HCT116 (cell line): ENCODE measurements at regions not wholly inside any gene's neighbourhood (a gene's known extent, or its start where the extent isn't known, plus 50 kb on each side); places are given as distances from the start of the nearest gene placed in this dataset.

ENCODE experiments used
- CEBPB ChIP-seq: IDR thresholded peaks from 2 replicates; pipeline ENCODE4 v1.6.1; 2012; ENCODE audit warnings: low read depth
- CTCF ChIP-seq, 3 experiments: fragments of 200-600 bp in 1 of 3; sonication (generic) in 1 of 3; IDR thresholded peaks in 2 of 3; conservative IDR thresholded peaks in 1 of 3; 2 replicates each; pipeline ENCODE4 v1.5.1; 2012 to 2017; ENCODE audit warnings: low read depth in 2 of 3, low read length in 2 of 3, antibody characterized with exemption in 1 of 3, borderline replicate concordance in 1 of 3, control low read depth in 1 of 3, mild to moderate bottlenecking in 1 of 3, mixed read lengths in 1 of 3, mixed run types in 1 of 3, moderate library complexity in 1 of 3; ENCODE audit not compliant: insufficient read depth in 1 of 3
- ELF1 ChIP-seq: IDR thresholded peaks from 2 replicates; pipeline ENCODE4 v1.6.1; 2012; ENCODE audit warnings: low read depth, borderline replicate concordance
- EZH2 ChIP-seq: fragments of 200-600 bp; sonication (generic); IDR thresholded peaks from 2 replicates; pipeline ENCODE4 v1.6.1; 2017; ENCODE audit warnings: antibody characterized with exemption, mixed run types
- POLR2A ChIP-seq: IDR thresholded peaks from 2 replicates; pipeline ENCODE4 v1.7.0; 2011; ENCODE audit warnings: borderline replicate concordance; ENCODE audit not compliant: insufficient read depth, insufficient read length; ENCODE audit errors: extremely low read depth
- POLR2AphosphoS5 ChIP-seq: IDR thresholded peaks from 2 replicates; pipeline ENCODE4 v1.6.1; 2011; ENCODE audit warnings: mild to moderate bottlenecking, low read depth, low read length, moderate library complexity
- SP1 ChIP-seq: IDR thresholded peaks from 2 replicates; pipeline ENCODE4 v1.6.1; 2012; ENCODE audit warnings: low read depth
- TCF7L2 ChIP-seq: IDR thresholded peaks from 2 replicates; pipeline ENCODE4 v1.7.0; 2011; ENCODE audit warnings: borderline replicate concordance, inconsistent platforms; ENCODE audit not compliant: insufficient read depth, insufficient read length; ENCODE audit errors: extremely low read depth

- TF ChIP-seq CTCF (IDR thresholded peaks at IDR 0.05 in 2 of 3, conservative IDR thresholded peaks at IDR 0.05 in 1 of 3; ENCODE audit: borderline replicate concordance in 1 of 3, insufficient read depth in 1 of 3, low read depth in 2 of 3, low read length in 2 of 3) (no peak), TCF7L2 (no peak), ELF1 (no peak), POLR2AphosphoS5 (no peak), POLR2A (no peak), CEBPB (no peak), EZH2 (no peak), SP1 (no peak)
Measured at GRCh38 chr5:92484484-92484883, 1096.5 kb downstream of the NR2F1-AS1 start.
